Astrocyte of the spinal cord (primary cell): ENCODE measurements at regions not wholly inside any gene's neighbourhood (a gene's known extent, or its start where the extent isn't known, plus 50 kb on each side); places are given as distances from the start of the nearest gene placed in this dataset.
"Not testable (repeated sequence)": the region's sequence is repeated elsewhere in the genome, so short reads cannot be mapped to it uniquely, and the experiment has no call there.

Experiments used
- DNase-seq: peaks from one replicate; pipeline ENCODE4 v3.0.0; 2011; ENCODE audit warnings: low read depth, low spot score
- H3K4me3 ChIP-seq: 2 replicates; pipeline ENCODE4 v1.5.1; 2011; ENCODE audit warnings: low read depth, mild to moderate bottlenecking, low read length, moderate library complexity
- CTCF ChIP-seq: IDR thresholded peaks from 2 replicates; pipeline ENCODE4 v1.5.1; 2012; ENCODE audit warnings: low read depth, mild to moderate bottlenecking, low read length, inconsistent platforms
- in situ Hi-C: cut with HindIII; loops from 2 replicates; pipeline ENCODE4 v1.10.0; 2017; ENCODE audit warnings: low sequenced_read_pairs

GRCh38 chr2:66110086-66110485, 324.8 kb upstream of the MEIS1 start:
- DNase-seq: no peak
- TF ChIP-seq CTCF: no peak
- in situ Hi-C loops: no loop called here
- H3K4me3 ChIP-seq: no peak overlapping the region

GRCh38 chr2:66109419-66109818, 325.5 kb upstream of the MEIS1 start:
- no peak for DNase-seq
- in situ Hi-C loops: no loop called here
- H3K4me3 ChIP-seq: no peak overlapping the region
- TF ChIP-seq CTCF: no peak

- no peak for DNase-seq
- TF ChIP-seq CTCF: no peak
Measured at GRCh38 chr2:66105066-66105753, 329.7 kb upstream of the MEIS1 start.

GRCh38 chr2:66103581-66103980, 331.3 kb upstream of the MEIS1 start:
- in situ Hi-C loops: no loop called here
- DNase-seq: no peak
- TF ChIP-seq CTCF: no peak
- no peak overlapping the region for H3K4me3 ChIP-seq

More at GRCh38 chr2:66105066-66105753, 329.7 kb upstream of the MEIS1 start:
- no peak overlapping the region for H3K4me3 ChIP-seq
- in situ Hi-C loops: no loop called here

GRCh38 chr2:66101206-66101605, 333.7 kb upstream of the MEIS1 start:
- no peak overlapping the region for H3K4me3 ChIP-seq
- no peak for DNase-seq
- in situ Hi-C loops: no loop called here
- TF ChIP-seq CTCF: no peak

GRCh38 chr2:66095820-66096345, 339.0 kb upstream of the MEIS1 start:
- TF ChIP-seq CTCF: no peak
- no peak for DNase-seq
- in situ Hi-C loops: no loop called here
- no peak overlapping the region for H3K4me3 ChIP-seq

- DNase-seq, in situ Hi-C loops, H3K4me3 ChIP-seq: not testable (repeated sequence)
Measured at GRCh38 chr2:66094689-66095088, 340.2 kb upstream of the MEIS1 start.
